NCI-H2081 (cell line): ENCODE measurements at regions not wholly inside any gene's neighbourhood (a gene's known extent, or its start where the extent isn't known, plus 50 kb on each side); places are given as distances from the start of the nearest gene placed in this dataset.

Source experiments
- DNase-seq, 2 experiments: peaks; one replicate each; lab custom pipeline; 2025; lab: John Stamatoyannopoulos, UW

- DNase-seq = no peak
These were observed 653.0 kb upstream of the MGMT start for GRCh38 chr10:128814024-128814423.

- DNase-seq = no peak
These were observed 652.3 kb upstream of the MGMT start for GRCh38 chr10:128814782-128815181.

GRCh38 chr10:128816726-128817125, 650.3 kb upstream of the MGMT start:
- no peak for DNase-seq

- DNase-seq = no peak
These were observed 649.4 kb upstream of the MGMT start for GRCh38 chr10:128817636-128818035.

GRCh38 chr10:128820663-128821062, 646.4 kb upstream of the MGMT start:
- DNase-seq = no peak

GRCh38 chr10:128823201-128823600, 643.8 kb upstream of the MGMT start:
- DNase-seq = no peak

- no peak for DNase-seq
These were observed 641.4 kb upstream of the MGMT start for GRCh38 chr10:128825626-128826025.

GRCh38 chr10:128833671-128834070, 633.4 kb upstream of the MGMT start:
- no peak for DNase-seq

- DNase-seq = no peak
These were observed 631.7 kb upstream of the MGMT start for GRCh38 chr10:128835361-128835760.

- no peak for DNase-seq
These were observed 629.6 kb upstream of the MGMT start for GRCh38 chr10:128837478-128837877.

- DNase-seq = no peak
These were observed 627.9 kb upstream of the MGMT start for GRCh38 chr10:128839134-128839533.

GRCh38 chr10:128839701-128840100, 627.3 kb upstream of the MGMT start:
- DNase-seq = no peak

GRCh38 chr10:128843972-128844371, 623.1 kb upstream of the MGMT start:
- no peak for DNase-seq

- DNase-seq = no peak
These were observed 620.1 kb upstream of the MGMT start for GRCh38 chr10:128846927-128847326.

GRCh38 chr10:128848810-128849209, 618.2 kb upstream of the MGMT start:
- no peak for DNase-seq

GRCh38 chr10:128850647-128851046, 616.4 kb upstream of the MGMT start:
- no peak for DNase-seq

- DNase-seq = no peak
These were observed 615.8 kb upstream of the MGMT start for GRCh38 chr10:128851281-128851680.

GRCh38 chr10:128851726-128852125, 615.3 kb upstream of the MGMT start:
- DNase-seq = no peak

GRCh38 chr10:128852449-128852848, 614.6 kb upstream of the MGMT start:
- DNase-seq = no peak

- DNase-seq = no peak
These were observed 614.1 kb upstream of the MGMT start for GRCh38 chr10:128852902-128853301.

GRCh38 chr10:128853537-128853936, 613.5 kb upstream of the MGMT start:
- DNase-seq = no peak

GRCh38 chr10:128854204-128854603, 612.8 kb upstream of the MGMT start:
- no peak for DNase-seq

GRCh38 chr10:128854963-128855362, 612.1 kb upstream of the MGMT start:
- no peak for DNase-seq

- no peak for DNase-seq
These were observed 611.2 kb upstream of the MGMT start for GRCh38 chr10:128855618-128856428.
